GM12892 (cell line): ENCODE measurements at regions not wholly inside any gene's neighbourhood (a gene's known extent, or its start where the extent isn't known, plus 50 kb on each side); places are given as distances from the start of the nearest gene placed in this dataset.

Source experiments
- POLR2A ChIP-seq: IDR thresholded peaks from 2 replicates; pipeline ENCODE4 v1.6.1; 2011; ENCODE audit warnings: low read depth, low read length, control low read depth
- POLR2AphosphoS5 ChIP-seq: IDR thresholded peaks from 2 replicates; pipeline ENCODE4 v1.6.1; 2011; ENCODE audit warnings: low read depth, low read length, control low read depth

GRCh38 chr6:40163924-40164323 lies 229.7 kb upstream of the MOCS1 start:
- TF ChIP-seq POLR2A: no peak
- TF ChIP-seq POLR2AphosphoS5: no peak
